AG09309 (cell line): ENCODE measurements at regions not wholly inside any gene's neighbourhood (a gene's known extent, or its start where the extent isn't known, plus 50 kb on each side); places are given as distances from the start of the nearest gene placed in this dataset.

Source experiments
- DNase-seq: peaks from one replicate; pipeline ENCODE4 v3.0.0-alpha.2; 2010; ENCODE audit warnings: low read depth
- H3K4me3 ChIP-seq: 2 replicates; pipeline ENCODE4 v1.5.1; 2011; ENCODE audit warnings: mild to moderate bottlenecking, low read depth, low read length, moderate library complexity; ENCODE audit not compliant: control insufficient read depth
- CTCF ChIP-seq: IDR thresholded peaks from 2 replicates; pipeline ENCODE4 v1.5.1; 2011; ENCODE audit warnings: mild to moderate bottlenecking, low read depth, low read length, inconsistent platforms; ENCODE audit not compliant: insufficient read depth, control insufficient read depth; ENCODE audit errors: missing control alignments

- no peak overlapping the region for H3K4me3 ChIP-seq
- no peak for TF ChIP-seq CTCF
- no peak for DNase-seq
Observed at GRCh38 chrX:88604433-88605221, 142.4 kb upstream of the CPXCR1 start.

- no peak for DNase-seq
- no peak for TF ChIP-seq CTCF
- H3K4me3 ChIP-seq: no peak overlapping the region
Observed at GRCh38 chrX:88605222-88605583, 141.8 kb upstream of the CPXCR1 start.

GRCh38 chrX:88612870-88613329 lies 134.1 kb upstream of the CPXCR1 start:
- no peak overlapping the region for H3K4me3 ChIP-seq
- no peak for DNase-seq

GRCh38 chrX:88613338-88613737 lies 133.7 kb upstream of the CPXCR1 start:
- DNase-seq: no peak
- no peak overlapping the region for H3K4me3 ChIP-seq
- TF ChIP-seq CTCF: peak; percentile 27

More at GRCh38 chrX:88612870-88613329, 134.1 kb upstream of the CPXCR1 start:
- no peak for TF ChIP-seq CTCF

GRCh38 chrX:88621278-88621677 lies 125.7 kb upstream of the CPXCR1 start:
- no peak for TF ChIP-seq CTCF

GRCh38 chrX:88655460-88655859 lies 91.6 kb upstream of the CPXCR1 start:
- no peak for TF ChIP-seq CTCF
- no peak for DNase-seq
- H3K4me3 ChIP-seq: no peak overlapping the region

More at GRCh38 chrX:88621278-88621677, 125.7 kb upstream of the CPXCR1 start:
- DNase-seq: no peak
- no peak overlapping the region for H3K4me3 ChIP-seq
